H9 (cell line): ENCODE measurements at regions not wholly inside any gene's neighbourhood (a gene's known extent, or its start where the extent isn't known, plus 50 kb on each side); places are given as distances from the start of the nearest gene placed in this dataset.

Experiments
- DNase-seq: peaks from one replicate; pipeline ENCODE4 v3.0.0-alpha.2; 2017
- H2AFZ ChIP-seq: one replicate; pipeline ENCODE4 v1.6.1; 2013; ENCODE audit warnings: mild to moderate bottlenecking, low read length, control low read depth, moderate library complexity
- H2AK5ac ChIP-seq: 2 replicates; pipeline ENCODE4 v1.6.1; 2013; ENCODE audit warnings: low read length, control low read depth, mixed read lengths; ENCODE audit not compliant: insufficient read length
- H2BK120ac ChIP-seq: one replicate; pipeline ENCODE4 v1.6.1; 2013; ENCODE audit warnings: low read depth, mild to moderate bottlenecking, low read length, control low read depth, inconsistent platforms; ENCODE audit not compliant: poor library complexity, severe bottlenecking
- H2BK12ac ChIP-seq: 2 replicates; pipeline ENCODE4 v1.6.1; 2013; ENCODE audit warnings: low read length, control low read depth, mixed read lengths, low read depth; ENCODE audit not compliant: insufficient read length
- H2BK15ac ChIP-seq: 2 replicates; pipeline ENCODE4 v1.6.1; 2013; ENCODE audit warnings: low read depth, low read length, control low read depth
- H2BK20ac ChIP-seq: one replicate; pipeline ENCODE4 v1.6.1; 2013; ENCODE audit warnings: low read depth, mild to moderate bottlenecking, low read length, control low read depth, inconsistent platforms; ENCODE audit not compliant: poor library complexity, severe bottlenecking
- H2BK5ac ChIP-seq: 2 replicates; pipeline ENCODE4 v1.6.1; 2013; ENCODE audit warnings: low read length, control low read depth, mixed read lengths; ENCODE audit not compliant: insufficient read length
- H3K14ac ChIP-seq: 2 replicates; pipeline ENCODE4 v1.6.1; 2013; ENCODE audit warnings: low read length, control low read depth; ENCODE audit not compliant: insufficient read depth
- H3K18ac ChIP-seq: 2 replicates; pipeline ENCODE4 v1.6.1; 2013; ENCODE audit warnings: low read depth, mild to moderate bottlenecking, mixed read lengths, low read length, control low read depth; ENCODE audit not compliant: insufficient read length
- H3K23ac ChIP-seq: 2 replicates; pipeline ENCODE4 v1.6.1; 2013; ENCODE audit warnings: low read length, control low read depth, mixed read lengths, low read depth; ENCODE audit not compliant: insufficient read length
- H3K23me2 ChIP-seq: 2 replicates; pipeline ENCODE4 v1.6.1; 2013; ENCODE audit warnings: low read depth, mild to moderate bottlenecking, mixed read lengths, low read length, control low read depth; ENCODE audit not compliant: insufficient read length, poor library complexity, severe bottlenecking
- H3K27ac ChIP-seq: 2 replicates; pipeline ENCODE4 v1.5.1; 2013; ENCODE audit warnings: low read length, control low read depth, mixed read lengths, low read depth; ENCODE audit not compliant: insufficient read length
- H3K27me3 ChIP-seq: 2 replicates; pipeline ENCODE4 v1.6.1; 2013; ENCODE audit warnings: low read length, control low read depth, inconsistent platforms; ENCODE audit not compliant: insufficient read depth
- H3K4ac ChIP-seq: 2 replicates; pipeline ENCODE4 v1.6.1; 2013; ENCODE audit warnings: low read depth, mild to moderate bottlenecking, control low read depth, inconsistent platforms, low read length, moderate library complexity
- H3K4me1 ChIP-seq: 2 replicates; pipeline ENCODE4 v1.6.1; 2013; ENCODE audit warnings: low read length, control low read depth, inconsistent platforms; ENCODE audit not compliant: insufficient read depth
- H3K4me2 ChIP-seq: 2 replicates; pipeline ENCODE4 v1.6.1; 2013; ENCODE audit warnings: low read length, control low read depth, mixed read lengths; ENCODE audit not compliant: insufficient read length, insufficient read depth
- H3K56ac ChIP-seq: 2 replicates; pipeline ENCODE4 v1.6.1; 2013; ENCODE audit warnings: low read depth, mild to moderate bottlenecking, mixed read lengths, low read length, control low read depth; ENCODE audit not compliant: insufficient read length
- H3K79me1 ChIP-seq: 2 replicates; pipeline ENCODE4 v1.6.1; 2013; ENCODE audit warnings: low read depth, mild to moderate bottlenecking, moderate library complexity, low read length, control low read depth, inconsistent platforms; ENCODE audit not compliant: insufficient read depth, poor library complexity, severe bottlenecking
- H3K79me2 ChIP-seq: 2 replicates; pipeline ENCODE4 v1.6.1; 2013; ENCODE audit warnings: low read length, control low read depth, inconsistent platforms; ENCODE audit not compliant: insufficient read depth
- H3K9ac ChIP-seq: 2 replicates; pipeline ENCODE4 v1.6.1; 2013; ENCODE audit warnings: low read length, control low read depth, mixed read lengths; ENCODE audit not compliant: insufficient read length; ENCODE audit errors: extremely low read depth
- H3K9me3 ChIP-seq: one replicate; pipeline ENCODE4 v1.6.1; 2013; ENCODE audit warnings: low read depth, low read length, inconsistent platforms; ENCODE audit not compliant: control insufficient read depth
- H3T11ph ChIP-seq: one replicate; pipeline ENCODE4 v1.6.1; 2013; ENCODE audit warnings: mild to moderate bottlenecking, low read length, control low read depth, inconsistent platforms
- H4K20me1 ChIP-seq: one replicate; pipeline ENCODE4 v1.6.1; 2013; ENCODE audit not compliant: control insufficient read depth, insufficient read length, insufficient read depth
- H4K5ac ChIP-seq: 2 replicates; pipeline ENCODE4 v1.6.1; 2013; ENCODE audit warnings: low read depth, mild to moderate bottlenecking, mixed read lengths, low read length, control low read depth; ENCODE audit not compliant: insufficient read length
- H4K8ac ChIP-seq: replicated peaks from 2 replicates; pipeline ENCODE4 v1.6.1; 2013; ENCODE audit warnings: low read length, control low read depth, mixed read lengths, low read depth; ENCODE audit not compliant: insufficient read length
- H4K91ac ChIP-seq: 2 replicates; pipeline ENCODE4 v1.6.1; 2013; ENCODE audit warnings: low read depth, mild to moderate bottlenecking, moderate library complexity, mixed read lengths, low read length, control low read depth; ENCODE audit not compliant: insufficient read length
- H3K27ac Mint-ChIP-seq, 3 experiments: 2 replicates in 2 of 3; 3 replicates in 1 of 3; pipeline ENCODE4 v1.8.0; 2020 to 2021; ENCODE audit warnings: mixed read lengths in 3 of 3, mild to moderate bottlenecking in 1 of 3, moderate library complexity in 1 of 3
- H3K27me3 Mint-ChIP-seq: 2 replicates; pipeline ENCODE4 v1.8.0; 2021; ENCODE audit warnings: low read depth, mild to moderate bottlenecking, moderate library complexity, mixed read lengths
- H3K36me3 Mint-ChIP-seq, 3 experiments: 2 replicates in 2 of 3; 3 replicates in 1 of 3; pipeline ENCODE4 v1.8.0; 2020 to 2021; ENCODE audit warnings: low read depth in 3 of 3, mixed read lengths in 3 of 3; ENCODE audit not compliant: insufficient read depth in 1 of 3
- H3K4me1 Mint-ChIP-seq, 2 experiments: 2 replicates each; pipeline ENCODE4 v1.8.0; 2020; ENCODE audit warnings: mixed read lengths in 2 of 2
- H3K4me3 Mint-ChIP-seq, 2 experiments: 2 replicates in 1 of 2; 3 replicates in 1 of 2; pipeline ENCODE4 v1.8.0; 2020 to 2021; ENCODE audit warnings: mild to moderate bottlenecking in 2 of 2, mixed read lengths in 2 of 2, moderate library complexity in 1 of 2
- H3K9me3 Mint-ChIP-seq, 2 experiments: 2 replicates in 1 of 2; 3 replicates in 1 of 2; pipeline ENCODE4 v1.8.0; 2020; ENCODE audit warnings: mild to moderate bottlenecking in 2 of 2, mixed read lengths in 2 of 2, moderate library complexity in 1 of 2
- WGBS: extraction: QIAGEN DNeasy Blood & Tissue Kit; methylation state at CpG from one replicate; pipeline ENCODE4 v1.1.7; 2013; ENCODE audit warnings: missing lambda C conversion rate, low lambda C conversion rate, mixed read lengths; ENCODE audit not compliant: insufficient read length; ENCODE audit errors: extremely low coverage; 5-methylcytosine and 5-hydroxymethylcytosine counted together
- TF ChIP-seq, protein P1 (sequence below): fragments of 200-600 bp; sonication (generic); conservative IDR thresholded peaks from 3 replicates; pipeline ENCODE4 v1.8.0; 2021; ENCODE audit warnings: antibody characterized with exemption, mild to moderate bottlenecking

DNA sequence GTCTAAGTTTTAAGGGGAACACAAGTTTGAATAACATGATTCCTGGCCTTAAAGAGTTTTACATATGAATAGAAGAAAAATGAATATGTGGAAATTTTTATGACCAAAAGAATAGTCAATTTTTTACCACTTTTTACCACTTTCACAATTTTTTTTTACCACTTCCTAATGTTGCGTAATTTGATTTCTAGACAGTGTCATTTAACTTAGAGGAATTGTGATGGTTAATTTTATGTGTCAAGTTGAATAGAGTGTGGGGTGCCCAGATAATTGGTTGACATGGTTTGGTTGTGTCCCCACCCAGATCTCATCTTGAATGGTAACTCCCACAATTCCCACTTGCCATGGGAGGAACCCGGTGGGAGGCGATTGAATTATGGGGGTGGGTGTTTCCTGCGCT is 416.6 kb downstream of the KIF4B start:
- Histone ChIP-seq H3K56ac (no peak overlapping the region), H2BK12ac (no peak overlapping the region), H2AFZ (no peak overlapping the region), H3K4me2 (no peak overlapping the region), H3K18ac (no peak overlapping the region), H2AK5ac (no peak overlapping the region), H2BK5ac (no peak overlapping the region), H3K9me3 (no peaks in the 10 kb centered on the region), H3K27me3 (no peaks in the 10 kb centered on the region), H3K4ac (no peak overlapping the region), H4K20me1 (no peaks in the 10 kb centered on the region), H2BK20ac (no peak overlapping the region), H3K23ac (no peak overlapping the region), H3K4me1 (no peaks in the 10 kb centered on the region), H3K79me2 (no peaks in the 10 kb centered on the region), H4K8ac (no peak overlapping the region), H3K14ac (no peak overlapping the region), H4K5ac (no peak overlapping the region), H2BK120ac (no peak overlapping the region), H3K79me1 (no peaks in the 10 kb centered on the region), H3K23me2 (no peaks in the 10 kb centered on the region), H2BK15ac (no peak overlapping the region), H3K27ac (no peak overlapping the region), H3K9ac (no peak overlapping the region), H3T11ph (no peak overlapping the region), H4K91ac (no peak overlapping the region)
- Mint-ChIP-seq H3K4me1 (peaks cover 2% of the 10 kb centered on the region in 2 experiments; a peak in 3 of 4 replicates), H3K9me3 (peaks cover 0 to 5% of the 10 kb centered on the region in 2 experiments; a peak in 1 of 5 replicates), H3K36me3 (no peaks in the 10 kb centered on the region), H3K4me3 (no peak overlapping the region), H3K27ac (no peak overlapping the region), H3K27me3 (no peaks in the 10 kb centered on the region)
- TF ChIP-seq, protein P1, sequence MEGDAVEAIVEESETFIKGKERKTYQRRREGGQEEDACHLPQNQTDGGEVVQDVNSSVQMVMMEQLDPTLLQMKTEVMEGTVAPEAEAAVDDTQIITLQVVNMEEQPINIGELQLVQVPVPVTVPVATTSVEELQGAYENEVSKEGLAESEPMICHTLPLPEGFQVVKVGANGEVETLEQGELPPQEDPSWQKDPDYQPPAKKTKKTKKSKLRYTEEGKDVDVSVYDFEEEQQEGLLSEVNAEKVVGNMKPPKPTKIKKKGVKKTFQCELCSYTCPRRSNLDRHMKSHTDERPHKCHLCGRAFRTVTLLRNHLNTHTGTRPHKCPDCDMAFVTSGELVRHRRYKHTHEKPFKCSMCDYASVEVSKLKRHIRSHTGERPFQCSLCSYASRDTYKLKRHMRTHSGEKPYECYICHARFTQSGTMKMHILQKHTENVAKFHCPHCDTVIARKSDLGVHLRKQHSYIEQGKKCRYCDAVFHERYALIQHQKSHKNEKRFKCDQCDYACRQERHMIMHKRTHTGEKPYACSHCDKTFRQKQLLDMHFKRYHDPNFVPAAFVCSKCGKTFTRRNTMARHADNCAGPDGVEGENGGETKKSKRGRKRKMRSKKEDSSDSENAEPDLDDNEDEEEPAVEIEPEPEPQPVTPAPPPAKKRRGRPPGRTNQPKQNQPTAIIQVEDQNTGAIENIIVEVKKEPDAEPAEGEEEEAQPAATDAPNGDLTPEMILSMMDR = no peak
- DNase-seq = no peak
- WGBS = no CpG with 5 or more reads among the region's 4 CpGs
